SK-N-SH treated with all-trans-retinoic acid at 6 μM for 48 hours (cell line): ENCODE measurements at regions not wholly inside any gene's neighbourhood (a gene's known extent, or its start where the extent isn't known, plus 50 kb on each side); places are given as distances from the start of the nearest gene placed in this dataset.

Source experiments
- ATAC-seq: fragments of 200-7000 bp; cut with Tn5 transposase; 3 replicates; pipeline ENCODE4 v1.9.1; 2020; ENCODE audit warnings: mild to moderate bottlenecking, moderate library complexity
- ARNTL ChIP-seq: fragments of 450-650 bp; formaldehyde crosslinking; IDR thresholded peaks from 2 replicates; pipeline ENCODE4 v1.5.0; 2020; ENCODE audit warnings: low read depth, mild to moderate bottlenecking, moderate library complexity, borderline replicate concordance
- CREB5 ChIP-seq: fragments of 250-450 bp; sonication (Bioruptor Pico); IDR thresholded peaks from 2 replicates; pipeline ENCODE4 v1.5.1; 2020; ENCODE audit warnings: low read depth, mild to moderate bottlenecking, moderate library complexity
- ESRRG ChIP-seq: fragments of 250-450 bp; sonication (Bioruptor Pico); IDR thresholded peaks from 2 replicates; pipeline ENCODE4 v1.6.1; 2021; ENCODE audit warnings: mild to moderate bottlenecking
- GLIS3 ChIP-seq: fragments of 250-450 bp; sonication (Bioruptor Pico); IDR thresholded peaks from 2 replicates; pipeline ENCODE4 v1.5.0; 2020; ENCODE audit warnings: mild to moderate bottlenecking, moderate library complexity
- ISL1 ChIP-seq: fragments of 250-450 bp; sonication (Bioruptor Pico); IDR thresholded peaks from 2 replicates; pipeline ENCODE4 v2.1.2; 2022; ENCODE audit warnings: mild to moderate bottlenecking, moderate library complexity
- OSR1 ChIP-seq: fragments of 250-450 bp; sonication (Bioruptor Pico); IDR thresholded peaks from 2 replicates; pipeline ENCODE4 v1.8.0; 2022; ENCODE audit warnings: moderate library complexity, mild to moderate bottlenecking, inconsistent platforms
- PATZ1 ChIP-seq: fragments of 250-450 bp; sonication (Bioruptor Pico); IDR thresholded peaks from 2 replicates; pipeline ENCODE4 v1.8.0; 2020; ENCODE audit warnings: mild to moderate bottlenecking, moderate library complexity, borderline replicate concordance
- POU6F1 ChIP-seq: fragments of 250-450 bp; sonication (Bioruptor Pico); IDR thresholded peaks from 2 replicates; pipeline ENCODE4 v1.8.0; 2021; ENCODE audit warnings: low read depth, mild to moderate bottlenecking, moderate library complexity, borderline replicate concordance
- RARB ChIP-seq: fragments of 250-450 bp; sonication (Bioruptor Pico); IDR thresholded peaks from 2 replicates; pipeline ENCODE4 v1.8.0; 2021; ENCODE audit warnings: mild to moderate bottlenecking, moderate library complexity
- SNAI2 ChIP-seq: fragments of 250-450 bp; sonication (Bioruptor Pico); IDR thresholded peaks from 2 replicates; pipeline ENCODE4 v1.5.0; 2020; ENCODE audit warnings: mild to moderate bottlenecking, moderate library complexity
- TCF4 ChIP-seq: fragments of 250-450 bp; sonication (Bioruptor Pico); IDR thresholded peaks from 2 replicates; pipeline ENCODE4 v1.8.0; 2021; ENCODE audit warnings: mild to moderate bottlenecking, moderate library complexity, borderline replicate concordance
- TOX ChIP-seq: fragments of 250-450 bp; sonication (Bioruptor Pico); IDR thresholded peaks from 2 replicates; pipeline ENCODE4 v1.8.0; 2021; ENCODE audit warnings: mild to moderate bottlenecking, moderate library complexity, borderline replicate concordance
- ZC3H10 ChIP-seq: fragments of 250-450 bp; sonication (Bioruptor Pico); IDR thresholded peaks from 2 replicates; pipeline ENCODE4 v1.5.1; 2021; ENCODE audit warnings: mild to moderate bottlenecking, moderate library complexity
- ZFP3 ChIP-seq: fragments of 250-450 bp; sonication (Bioruptor Pico); IDR thresholded peaks from 2 replicates; pipeline ENCODE4 v1.5.0; 2020; ENCODE audit warnings: mild to moderate bottlenecking, moderate library complexity
- ZFP30 ChIP-seq: fragments of 450-650 bp; formaldehyde crosslinking; IDR thresholded peaks from 2 replicates; pipeline ENCODE4 v1.5.0; 2022; ENCODE audit warnings: mild to moderate bottlenecking, moderate library complexity
- ZNF565 ChIP-seq: fragments of 450-650 bp; formaldehyde crosslinking; conservative IDR thresholded peaks from 2 replicates; pipeline ENCODE4 v1.5.0; 2020; ENCODE audit warnings: low read depth, mild to moderate bottlenecking, moderate library complexity
- ZNF70 ChIP-seq: fragments of 450-650 bp; formaldehyde crosslinking; IDR thresholded peaks from 2 replicates; pipeline ENCODE4 v1.5.0; 2020; ENCODE audit warnings: mild to moderate bottlenecking, moderate library complexity
- ZNF8 ChIP-seq: fragments of 450-650 bp; formaldehyde crosslinking; IDR thresholded peaks from 2 replicates; pipeline ENCODE4 v1.5.0; 2020; ENCODE audit warnings: mild to moderate bottlenecking, moderate library complexity
- TF ChIP-seq, protein P1 (sequence below): fragments of 250-450 bp; sonication (Bioruptor Pico); IDR thresholded peaks from 2 replicates; pipeline ENCODE4 v1.5.0; 2020; ENCODE audit warnings: mild to moderate bottlenecking, moderate library complexity
- TF ChIP-seq, protein P2 (sequence below): fragments of 250-450 bp; sonication (Bioruptor Pico); IDR thresholded peaks from 2 replicates; pipeline ENCODE4 v1.5.1; 2021; ENCODE audit warnings: mild to moderate bottlenecking, moderate library complexity

DNA sequence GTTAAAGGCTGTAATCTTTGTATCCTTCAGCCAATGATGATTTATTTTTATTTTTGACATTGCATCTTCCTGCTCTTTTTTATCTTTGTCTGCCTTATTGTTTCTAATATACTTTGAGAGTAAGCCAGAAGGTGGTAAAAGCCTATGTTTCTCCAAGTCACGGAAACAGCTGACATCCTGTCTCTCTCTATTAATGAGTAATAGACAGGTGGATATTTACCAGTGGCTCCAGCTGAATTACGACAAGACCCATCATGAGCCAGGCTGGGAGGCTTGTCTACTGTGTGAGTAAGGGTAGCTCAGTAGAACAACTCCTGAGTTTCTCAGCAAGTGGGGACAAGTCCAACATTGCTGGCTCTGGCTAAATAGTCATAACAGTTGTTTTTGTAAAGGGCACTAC, 166.6 kb downstream of the NDFIP2 start (continued):
- TF ChIP-seq POU6F1 (peak; percentile 51; the same call in 1 of the 2 replicates), TOX (peak; percentile 98)

GRCh38 chr13:79646880-79647279, 165.9 kb downstream of the NDFIP2 start:
- peak; percentile 21 for ATAC-seq
- TF ChIP-seq ZFP30 (CRISPR knock-in tag) = no peak
- no peak for TF ChIP-seq SNAI2 (CRISPR knock-in tag)
- no peak for TF ChIP-seq RARB (CRISPR knock-in tag)

- no peak for TF ChIP-seq ESRRG (CRISPR knock-in tag)
- TF ChIP-seq OSR1 (CRISPR knock-in tag) = no peak
- no peak for TF ChIP-seq ZNF565 (CRISPR knock-in tag)
- TF ChIP-seq ISL1 (CRISPR knock-in tag) = no peak
- no peak for TF ChIP-seq CREB5
- TF ChIP-seq ZFP3 (CRISPR knock-in tag) = no peak
- TF ChIP-seq, protein P1, sequence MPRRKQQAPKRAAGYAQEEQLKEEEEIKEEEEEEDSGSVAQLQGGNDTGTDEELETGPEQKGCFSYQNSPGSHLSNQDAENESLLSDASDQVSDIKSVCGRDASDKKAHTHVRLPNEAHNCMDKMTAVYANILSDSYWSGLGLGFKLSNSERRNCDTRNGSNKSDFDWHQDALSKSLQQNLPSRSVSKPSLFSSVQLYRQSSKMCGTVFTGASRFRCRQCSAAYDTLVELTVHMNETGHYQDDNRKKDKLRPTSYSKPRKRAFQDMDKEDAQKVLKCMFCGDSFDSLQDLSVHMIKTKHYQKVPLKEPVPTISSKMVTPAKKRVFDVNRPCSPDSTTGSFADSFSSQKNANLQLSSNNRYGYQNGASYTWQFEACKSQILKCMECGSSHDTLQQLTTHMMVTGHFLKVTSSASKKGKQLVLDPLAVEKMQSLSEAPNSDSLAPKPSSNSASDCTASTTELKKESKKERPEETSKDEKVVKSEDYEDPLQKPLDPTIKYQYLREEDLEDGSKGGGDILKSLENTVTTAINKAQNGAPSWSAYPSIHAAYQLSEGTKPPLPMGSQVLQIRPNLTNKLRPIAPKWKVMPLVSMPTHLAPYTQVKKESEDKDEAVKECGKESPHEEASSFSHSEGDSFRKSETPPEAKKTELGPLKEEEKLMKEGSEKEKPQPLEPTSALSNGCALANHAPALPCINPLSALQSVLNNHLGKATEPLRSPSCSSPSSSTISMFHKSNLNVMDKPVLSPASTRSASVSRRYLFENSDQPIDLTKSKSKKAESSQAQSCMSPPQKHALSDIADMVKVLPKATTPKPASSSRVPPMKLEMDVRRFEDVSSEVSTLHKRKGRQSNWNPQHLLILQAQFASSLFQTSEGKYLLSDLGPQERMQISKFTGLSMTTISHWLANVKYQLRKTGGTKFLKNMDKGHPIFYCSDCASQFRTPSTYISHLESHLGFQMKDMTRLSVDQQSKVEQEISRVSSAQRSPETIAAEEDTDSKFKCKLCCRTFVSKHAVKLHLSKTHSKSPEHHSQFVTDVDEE (CRISPR knock-in tag) = no peak
- no peak for TF ChIP-seq TCF4 (CRISPR knock-in tag)
- no peak for TF ChIP-seq ZNF70
- no peak for TF ChIP-seq ZNF8 (CRISPR knock-in tag)
- no peak for TF ChIP-seq RARB (CRISPR knock-in tag)
- TF ChIP-seq GLIS3 (CRISPR knock-in tag) = no peak
- TF ChIP-seq TOX = no peak
- TF ChIP-seq PATZ1 (CRISPR knock-in tag) = no peak
- TF ChIP-seq, all 23 proteins: peak for 0
- no peak for ATAC-seq
These were observed 164.6 kb downstream of the NDFIP2 start for GRCh38 chr13:79645569-79645968.

- no peak for TF ChIP-seq POU6F1
- no peak for TF ChIP-seq ZNF70
- TF ChIP-seq ZC3H10 = no peak
- no peak for TF ChIP-seq ZNF565 (CRISPR knock-in tag)
- no peak for TF ChIP-seq RARB (CRISPR knock-in tag)
- TF ChIP-seq, protein P2, sequence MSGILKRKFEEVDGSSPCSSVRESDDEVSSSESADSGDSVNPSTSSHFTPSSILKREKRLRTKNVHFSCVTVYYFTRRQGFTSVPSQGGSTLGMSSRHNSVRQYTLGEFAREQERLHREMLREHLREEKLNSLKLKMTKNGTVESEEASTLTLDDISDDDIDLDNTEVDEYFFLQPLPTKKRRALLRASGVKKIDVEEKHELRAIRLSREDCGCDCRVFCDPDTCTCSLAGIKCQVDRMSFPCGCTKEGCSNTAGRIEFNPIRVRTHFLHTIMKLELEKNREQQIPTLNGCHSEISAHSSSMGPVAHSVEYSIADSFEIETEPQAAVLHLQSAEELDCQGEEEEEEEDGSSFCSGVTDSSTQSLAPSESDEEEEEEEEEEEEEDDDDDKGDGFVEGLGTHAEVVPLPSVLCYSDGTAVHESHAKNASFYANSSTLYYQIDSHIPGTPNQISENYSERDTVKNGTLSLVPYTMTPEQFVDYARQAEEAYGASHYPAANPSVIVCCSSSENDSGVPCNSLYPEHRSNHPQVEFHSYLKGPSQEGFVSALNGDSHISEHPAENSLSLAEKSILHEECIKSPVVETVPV (CRISPR knock-in tag) = no peak
- no peak for TF ChIP-seq ARNTL (CRISPR knock-in tag)
- ATAC-seq = no peak
These were observed 161.6 kb downstream of the NDFIP2 start for GRCh38 chr13:79642596-79642995.
